ENCODE measurements at regions not wholly inside any gene's neighbourhood (a gene's known extent, or its start where the extent isn't known, plus 50 kb on each side); places are given as distances from the start of the nearest gene placed in this dataset.

DNA sequence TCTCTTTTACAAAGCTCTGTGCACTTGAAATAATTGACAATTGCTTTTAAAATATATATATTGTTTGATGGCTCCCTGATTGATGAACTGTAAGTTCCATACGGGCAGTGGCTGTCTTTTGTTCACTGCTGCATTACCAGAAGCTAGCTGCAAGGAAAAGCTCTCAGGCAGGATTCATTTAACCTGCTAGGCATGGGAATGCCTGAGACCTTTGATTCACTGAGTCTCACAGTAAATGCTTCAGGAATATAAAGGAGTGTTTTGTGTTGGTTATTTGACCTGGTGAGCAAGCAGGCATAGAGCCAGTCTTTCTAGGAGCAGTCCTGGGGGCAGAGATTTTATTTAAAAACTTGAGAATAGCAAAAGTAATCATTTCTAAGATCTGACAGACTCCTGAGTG is 193.2 kb upstream of the ITGA4 start:
- TF ChIP-seq, protein P1, sequence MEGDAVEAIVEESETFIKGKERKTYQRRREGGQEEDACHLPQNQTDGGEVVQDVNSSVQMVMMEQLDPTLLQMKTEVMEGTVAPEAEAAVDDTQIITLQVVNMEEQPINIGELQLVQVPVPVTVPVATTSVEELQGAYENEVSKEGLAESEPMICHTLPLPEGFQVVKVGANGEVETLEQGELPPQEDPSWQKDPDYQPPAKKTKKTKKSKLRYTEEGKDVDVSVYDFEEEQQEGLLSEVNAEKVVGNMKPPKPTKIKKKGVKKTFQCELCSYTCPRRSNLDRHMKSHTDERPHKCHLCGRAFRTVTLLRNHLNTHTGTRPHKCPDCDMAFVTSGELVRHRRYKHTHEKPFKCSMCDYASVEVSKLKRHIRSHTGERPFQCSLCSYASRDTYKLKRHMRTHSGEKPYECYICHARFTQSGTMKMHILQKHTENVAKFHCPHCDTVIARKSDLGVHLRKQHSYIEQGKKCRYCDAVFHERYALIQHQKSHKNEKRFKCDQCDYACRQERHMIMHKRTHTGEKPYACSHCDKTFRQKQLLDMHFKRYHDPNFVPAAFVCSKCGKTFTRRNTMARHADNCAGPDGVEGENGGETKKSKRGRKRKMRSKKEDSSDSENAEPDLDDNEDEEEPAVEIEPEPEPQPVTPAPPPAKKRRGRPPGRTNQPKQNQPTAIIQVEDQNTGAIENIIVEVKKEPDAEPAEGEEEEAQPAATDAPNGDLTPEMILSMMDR (IDR thresholded peaks at IDR 0.05; ENCODE audit: borderline replicate concordance, extremely low read depth, insufficient read depth): no peak
- intact Hi-C loops (cut with DNase I): no loop called here
- no peaks in the 10 kb centered on the region for H3K27me3 ChIP-seq (ENCODE audit: control insufficient read depth, insufficient read depth, low read length)
- no peak overlapping the region for H3K4me3 ChIP-seq (ENCODE audit: low read length in 3 of 3)
- H3K36me3 ChIP-seq (ENCODE audit: control insufficient read depth in 2 of 3, insufficient read depth in 3 of 3, low read length in 3 of 3): no peaks in the 10 kb centered on the region
- H3K9me3 ChIP-seq (ENCODE audit: control insufficient read depth in 2 of 3, insufficient read depth in 1 of 3, low read length in 3 of 3): no peaks in the 10 kb centered on the region
- H3K4me1 ChIP-seq (ENCODE audit: control insufficient read depth in 2 of 3, insufficient read depth in 2 of 3, low read depth in 1 of 3, low read length in 3 of 3): no peaks in the 10 kb centered on the region
- no peak overlapping the region for H3K27ac ChIP-seq (ENCODE audit: low read depth in 2 of 2, low read length in 2 of 2)
- no peak for FAIRE-seq
- no peak overlapping the region for H3K9ac ChIP-seq (ENCODE audit: low read length in 3 of 3)
- DNase-seq: no peak

DNA sequence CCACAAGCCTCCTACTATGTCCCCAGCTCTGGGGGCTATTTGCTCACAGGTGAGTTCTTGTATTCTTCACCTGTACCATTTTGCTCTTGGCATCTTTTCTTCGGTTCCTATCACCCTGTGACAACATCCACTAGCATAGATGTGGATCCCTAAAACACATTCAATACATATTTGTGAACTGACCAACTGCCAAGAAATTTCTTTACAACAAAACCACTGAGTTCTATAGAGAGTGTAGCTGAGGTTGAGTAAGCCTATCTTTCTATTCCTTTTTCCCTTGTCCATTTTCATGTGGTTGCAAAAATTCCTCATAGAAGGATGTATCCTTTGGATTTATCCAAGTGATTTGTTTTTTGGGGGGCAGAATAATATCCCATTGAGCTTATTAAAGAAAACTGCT is 192.7 kb upstream of the ITGA4 start:
- H3K27me3 ChIP-seq (ENCODE audit: control insufficient read depth, insufficient read depth, low read length): no peaks in the 10 kb centered on the region
- H3K9me3 ChIP-seq (ENCODE audit: control insufficient read depth in 2 of 3, insufficient read depth in 1 of 3, low read length in 3 of 3): no peaks in the 10 kb centered on the region
- H3K4me1 ChIP-seq (ENCODE audit: control insufficient read depth in 2 of 3, insufficient read depth in 2 of 3, low read depth in 1 of 3, low read length in 3 of 3): no peaks in the 10 kb centered on the region
- H3K4me3 ChIP-seq (ENCODE audit: low read length in 3 of 3): no peak overlapping the region
- DNase-seq (no peak), FAIRE-seq (no peak)
- intact Hi-C loops (cut with DNase I): no loop called here
- no peak overlapping the region for H3K9ac ChIP-seq (ENCODE audit: low read length in 3 of 3)
- TF ChIP-seq, protein P1 (IDR thresholded peaks at IDR 0.05; ENCODE audit: borderline replicate concordance, extremely low read depth, insufficient read depth): no peak
- H3K36me3 ChIP-seq (ENCODE audit: control insufficient read depth in 2 of 3, insufficient read depth in 3 of 3, low read length in 3 of 3): no peaks in the 10 kb centered on the region
- H3K27ac ChIP-seq (ENCODE audit: low read depth in 2 of 2, low read length in 2 of 2): no peak overlapping the region

DNA sequence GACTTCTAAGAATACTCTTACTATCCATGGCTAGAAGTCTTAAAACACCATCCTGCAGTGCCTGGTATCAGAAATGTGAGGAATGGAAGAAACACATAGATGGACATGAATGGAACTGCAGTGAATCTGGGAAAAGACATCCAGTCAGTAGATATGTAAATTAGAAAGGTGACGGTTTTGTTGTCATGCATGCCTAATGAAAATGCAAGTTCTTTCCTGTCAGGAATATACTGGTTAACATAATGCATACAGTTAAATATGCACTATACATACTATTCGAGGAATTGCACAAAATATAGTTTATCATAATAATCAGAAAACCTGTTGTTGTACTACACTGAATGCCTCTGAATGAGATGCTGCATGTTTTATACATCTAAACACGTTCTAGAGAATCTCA is 190.6 kb upstream of the ITGA4 start:
- FAIRE-seq: no peak
- DNase-seq: no peak
- H3K9ac ChIP-seq (ENCODE audit: low read length in 3 of 3): no peak overlapping the region
- intact Hi-C loops (cut with DNase I): no loop called here
- no peaks in the 10 kb centered on the region for H3K9me3 ChIP-seq (ENCODE audit: control insufficient read depth in 2 of 3, insufficient read depth in 1 of 3, low read length in 3 of 3)
- no peaks in the 10 kb centered on the region for H3K36me3 ChIP-seq (ENCODE audit: control insufficient read depth in 2 of 3, insufficient read depth in 3 of 3, low read length in 3 of 3)
- H3K27ac ChIP-seq (ENCODE audit: low read depth in 2 of 2, low read length in 2 of 2): no peak overlapping the region
- H3K4me1 ChIP-seq (ENCODE audit: control insufficient read depth in 2 of 3, insufficient read depth in 2 of 3, low read depth in 1 of 3, low read length in 3 of 3): no peaks in the 10 kb centered on the region
- no peak overlapping the region for H3K4me3 ChIP-seq (ENCODE audit: low read length in 3 of 3)
- TF ChIP-seq, protein P1 (IDR thresholded peaks at IDR 0.05; ENCODE audit: borderline replicate concordance, extremely low read depth, insufficient read depth): no peak
- no peaks in the 10 kb centered on the region for H3K27me3 ChIP-seq (ENCODE audit: control insufficient read depth, insufficient read depth, low read length)

DNA sequence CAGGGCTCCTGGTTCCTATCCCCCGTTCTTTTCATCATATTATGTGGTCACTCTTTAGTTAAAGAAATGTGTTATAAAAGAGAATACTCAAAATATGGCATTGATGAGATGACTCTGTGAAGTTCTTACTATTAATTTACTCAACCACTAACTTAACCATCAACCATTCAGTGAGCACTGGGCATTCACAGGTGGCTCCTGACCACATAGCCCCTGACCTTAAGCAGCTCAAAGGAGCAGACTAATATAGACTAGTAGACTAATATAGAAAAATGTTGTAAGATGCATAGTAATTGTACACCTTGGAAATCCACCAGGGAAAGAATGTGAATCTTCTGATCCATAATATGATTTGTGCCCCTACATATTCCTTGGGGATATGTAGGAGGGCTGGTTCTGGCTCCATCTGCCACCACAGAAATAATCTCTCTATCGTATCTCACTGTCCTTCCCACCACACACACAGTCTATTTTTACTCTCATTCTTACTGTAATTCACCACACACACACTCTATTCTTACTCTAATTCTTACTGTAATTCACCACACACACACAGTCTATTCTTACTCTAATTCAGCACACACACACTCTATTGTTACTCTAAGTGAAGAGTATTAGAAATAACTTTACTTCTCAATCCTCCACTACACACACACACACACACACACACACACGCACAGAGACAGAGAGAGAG is 188.9 kb upstream of the ITGA4 start:
- TF ChIP-seq, protein P1 (IDR thresholded peaks at IDR 0.05; ENCODE audit: borderline replicate concordance, extremely low read depth, insufficient read depth): no peak
- intact Hi-C loops (cut with DNase I): no loop called here

More for the DNA sequence above, 188.9 kb upstream of the ITGA4 start:
- Histone ChIP-seq H3K9me3 (ENCODE audit: control insufficient read depth in 2 of 3, insufficient read depth in 1 of 3, low read length in 3 of 3) (no peaks in the 10 kb centered on the region), H3K27ac (ENCODE audit: low read depth in 2 of 2, low read length in 2 of 2) (no peak overlapping the region), H3K4me1 (ENCODE audit: control insufficient read depth in 2 of 3, insufficient read depth in 2 of 3, low read depth in 1 of 3, low read length in 3 of 3) (no peaks in the 10 kb centered on the region), H3K36me3 (ENCODE audit: control insufficient read depth in 2 of 3, insufficient read depth in 3 of 3, low read length in 3 of 3) (no peaks in the 10 kb centered on the region), H3K4me3 (ENCODE audit: low read length in 3 of 3) (no peak overlapping the region), H3K9ac (ENCODE audit: low read length in 3 of 3) (no peak overlapping the region), H3K27me3 (ENCODE audit: control insufficient read depth, insufficient read depth, low read length) (no peaks in the 10 kb centered on the region)
- DNase-seq (no peak), FAIRE-seq (no peak)

Data from kidney (tissue), 13 donors.